Stimulated activated CD8-positive, alpha-beta memory T cell treated with anti-CD3 and anti-CD28 coated beads, Interleukin-4, amount 100 ng/mL, for 4 hours (primary cell): ENCODE measurements at regions not wholly inside any gene's neighbourhood (a gene's known extent, or its start where the extent isn't known, plus 50 kb on each side); places are given as distances from the start of the nearest gene placed in this dataset.

Experiments used
- DNase-seq, 2 donors: peaks; one replicate each; pipeline ENCODE4 v3.0.0-alpha.2; 2020; ENCODE audit warnings: low read depth in 2 of 2, low spot score in 1 of 2

GRCh38 chr2:120424274-120424796, 78.4 kb downstream of the INHBB start:
- no peak for DNase-seq

GRCh38 chr2:120425014-120425413, 79.1 kb downstream of the INHBB start:
- DNase-seq: no peak

GRCh38 chr2:120428748-120429147, 82.8 kb downstream of the INHBB start:
- no peak for DNase-seq

- no peak for DNase-seq
Observed at GRCh38 chr2:120429586-120430500, 83.9 kb downstream of the INHBB start.

GRCh38 chr2:120430501-120430830, 84.5 kb downstream of the INHBB start:
- no peak for DNase-seq

- no peak for DNase-seq
Observed at GRCh38 chr2:120430957-120431356, 85.0 kb downstream of the INHBB start.

GRCh38 chr2:120431386-120432292, 85.7 kb downstream of the INHBB start:
- DNase-seq: no peak

- no peak for DNase-seq
Observed at GRCh38 chr2:120432293-120432975, 86.5 kb downstream of the INHBB start.

- DNase-seq: no peak
Observed at GRCh38 chr2:120432976-120433815, 87.3 kb downstream of the INHBB start.

- DNase-seq: no peak
Observed at GRCh38 chr2:120433816-120434290, 87.9 kb downstream of the INHBB start.

GRCh38 chr2:120434492-120435308, 88.8 kb downstream of the INHBB start:
- DNase-seq: no peak

- no peak for DNase-seq
Observed at GRCh38 chr2:120435671-120436459, 89.9 kb downstream of the INHBB start.

- DNase-seq: no peak
Observed at GRCh38 chr2:120436460-120436739, 90.5 kb downstream of the INHBB start.

- no peak for DNase-seq
Observed at GRCh38 chr2:120436885-120437603, 91.1 kb downstream of the INHBB start.

GRCh38 chr2:120437604-120438000, 91.7 kb downstream of the INHBB start:
- DNase-seq: no peak

GRCh38 chr2:120438301-120439066, 92.5 kb downstream of the INHBB start:
- DNase-seq: no peak

- no peak for DNase-seq
Observed at GRCh38 chr2:120439067-120439368, 93.1 kb downstream of the INHBB start.
